Keratinocyte (primary cell): ENCODE measurements at regions not wholly inside any gene's neighbourhood (a gene's known extent, or its start where the extent isn't known, plus 50 kb on each side); places are given as distances from the start of the nearest gene placed in this dataset.

Source experiments
- DNase-seq: peaks from one replicate; pipeline ENCODE4 v3.0.0-alpha.2; 2011; ENCODE audit warnings: low read depth, missing footprints, low spot score
- FAIRE-seq: peaks from 2 replicates; lab custom pipeline; 2011; peaks lifted over from hg19 to GRCh38; lab: Jason Lieb, UNC
- H2AFZ ChIP-seq: 2 replicates; pipeline ENCODE4 v1.6.0; 2012; ENCODE audit warnings: low read length, control low read depth, inconsistent platforms; ENCODE audit not compliant: control insufficient read depth
- H3K27ac ChIP-seq: 2 replicates; pipeline ENCODE4 v1.5.1; 2011; ENCODE audit warnings: low read length; ENCODE audit not compliant: control insufficient read depth, insufficient read depth
- H3K27me3 ChIP-seq: 3 replicates; pipeline ENCODE4 v1.6.0; 2011; ENCODE audit warnings: low read length; ENCODE audit not compliant: control insufficient read depth, insufficient read depth; ENCODE audit errors: extremely low read depth
- H3K36me3 ChIP-seq, 2 experiments: 2 replicates in 1 of 2; 3 replicates in 1 of 2; pipeline ENCODE4 v1.5.1; 2011; ENCODE audit warnings: low read length in 2 of 2, mild to moderate bottlenecking in 1 of 2; ENCODE audit not compliant: control insufficient read depth in 2 of 2, insufficient read depth in 2 of 2; ENCODE audit errors: extremely low read depth in 1 of 2
- H3K4me1 ChIP-seq: 3 replicates; pipeline ENCODE4 v1.5.1; 2011; ENCODE audit warnings: low read length; ENCODE audit not compliant: control insufficient read depth, insufficient read depth; ENCODE audit errors: extremely low read depth
- H3K4me2 ChIP-seq: 3 replicates; pipeline ENCODE4 v1.6.0; 2011; ENCODE audit warnings: low read depth, low read length; ENCODE audit not compliant: control insufficient read depth, insufficient read depth; ENCODE audit errors: extremely low read depth
- H3K4me3 ChIP-seq, 3 experiments: fragments of 200-600 bp in 1 of 3; sonication (generic) in 1 of 3; 2 replicates in 2 of 3; 3 replicates in 1 of 3; pipeline ENCODE4 v1.5.1; 2011 to 2016; ENCODE audit warnings: low read length in 3 of 3, mild to moderate bottlenecking in 3 of 3, control low read depth in 2 of 3, inconsistent platforms in 1 of 3, low read depth in 1 of 3, mixed read lengths in 1 of 3, mixed run types in 1 of 3, moderate library complexity in 1 of 3; ENCODE audit not compliant: control insufficient read depth in 2 of 3, insufficient read depth in 2 of 3; ENCODE audit errors: extremely low read depth in 1 of 3
- H3K79me2 ChIP-seq: 2 replicates; pipeline ENCODE4 v1.6.0; 2012; ENCODE audit warnings: low read length; ENCODE audit not compliant: control insufficient read depth, insufficient read depth
- H3K9ac ChIP-seq: 3 replicates; pipeline ENCODE4 v1.6.0; 2011; ENCODE audit warnings: low read length; ENCODE audit not compliant: control insufficient read depth, insufficient read depth; ENCODE audit errors: extremely low read depth
- H3K9me1 ChIP-seq: 3 replicates; pipeline ENCODE4 v1.6.0; 2011; ENCODE audit warnings: low read length; ENCODE audit not compliant: control insufficient read depth, insufficient read depth; ENCODE audit errors: extremely low read depth
- H3K9me3 ChIP-seq: 2 replicates; pipeline ENCODE4 v1.5.1; 2012; ENCODE audit warnings: low read depth, low read length; ENCODE audit not compliant: control insufficient read depth
- H4K20me1 ChIP-seq: 3 replicates; pipeline ENCODE4 v1.6.0; 2011; ENCODE audit warnings: low read length; ENCODE audit not compliant: control insufficient read depth, insufficient read depth; ENCODE audit errors: extremely low read depth
- EZH2 ChIP-seq: IDR thresholded peaks from one replicate; pipeline ENCODE4 v1.6.1; 2012; ENCODE audit warnings: inconsistent platforms, mild to moderate bottlenecking, low read length, moderate library complexity
- dilution Hi-C: fragments of 300-500 bp; cut with MboI; formaldehyde crosslinking; loops from one replicate; pipeline ENCODE4 v1.7.0; 2020; ENCODE audit warnings: low sequenced_read_pairs; ENCODE audit not compliant: extremely low pct_ligation_motif_present
- TF ChIP-seq, protein P1 (sequence below), 3 experiments: IDR thresholded peaks in 1 of 3; conservative IDR thresholded peaks in 1 of 3; optimal IDR thresholded peaks in 1 of 3; 2 replicates in 2 of 3; 3 replicates in 1 of 3; pipeline versions ENCODE3 to v1.5.1; 2011; ENCODE audit warnings: low read length in 3 of 3, mild to moderate bottlenecking in 3 of 3, moderate library complexity in 2 of 3, control low read depth in 1 of 3, inconsistent platforms in 1 of 3; ENCODE audit not compliant: insufficient read depth in 2 of 3; ENCODE audit errors: extremely low read depth in 1 of 3

GRCh38 chr14:71343724-71344123 lies 436.5 kb downstream of the PCNX1 start:
- no peak overlapping the region for H3K4me3 ChIP-seq
- FAIRE-seq, result no peak
- H3K9me3 ChIP-seq, result no peaks in the 10 kb centered on the region
- no peak for DNase-seq
- no peaks in the 10 kb centered on the region for H3K36me3 ChIP-seq
- dilution Hi-C loops, result no loop called here
- H3K9ac ChIP-seq, result no peak overlapping the region
- peaks cover 74% of the 10 kb centered on the region for H3K79me2 ChIP-seq
- no peaks in the 10 kb centered on the region for H3K4me1 ChIP-seq
- no peaks in the 10 kb centered on the region for H3K9me1 ChIP-seq
- no peak overlapping the region for H2AFZ ChIP-seq
- H4K20me1 ChIP-seq, result peaks cover 4% of the 10 kb centered on the region
- no peak overlapping the region for H3K4me2 ChIP-seq
- H3K27me3 ChIP-seq, result no peaks in the 10 kb centered on the region
- H3K27ac ChIP-seq, result no peak overlapping the region
- no peak for TF ChIP-seq EZH2
- TF ChIP-seq, protein P1, sequence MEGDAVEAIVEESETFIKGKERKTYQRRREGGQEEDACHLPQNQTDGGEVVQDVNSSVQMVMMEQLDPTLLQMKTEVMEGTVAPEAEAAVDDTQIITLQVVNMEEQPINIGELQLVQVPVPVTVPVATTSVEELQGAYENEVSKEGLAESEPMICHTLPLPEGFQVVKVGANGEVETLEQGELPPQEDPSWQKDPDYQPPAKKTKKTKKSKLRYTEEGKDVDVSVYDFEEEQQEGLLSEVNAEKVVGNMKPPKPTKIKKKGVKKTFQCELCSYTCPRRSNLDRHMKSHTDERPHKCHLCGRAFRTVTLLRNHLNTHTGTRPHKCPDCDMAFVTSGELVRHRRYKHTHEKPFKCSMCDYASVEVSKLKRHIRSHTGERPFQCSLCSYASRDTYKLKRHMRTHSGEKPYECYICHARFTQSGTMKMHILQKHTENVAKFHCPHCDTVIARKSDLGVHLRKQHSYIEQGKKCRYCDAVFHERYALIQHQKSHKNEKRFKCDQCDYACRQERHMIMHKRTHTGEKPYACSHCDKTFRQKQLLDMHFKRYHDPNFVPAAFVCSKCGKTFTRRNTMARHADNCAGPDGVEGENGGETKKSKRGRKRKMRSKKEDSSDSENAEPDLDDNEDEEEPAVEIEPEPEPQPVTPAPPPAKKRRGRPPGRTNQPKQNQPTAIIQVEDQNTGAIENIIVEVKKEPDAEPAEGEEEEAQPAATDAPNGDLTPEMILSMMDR (optimal IDR thresholded peaks at IDR 0.05 in 1 of 3, IDR thresholded peaks at IDR 0.05 in 1 of 3, conservative IDR thresholded peaks at IDR 0.05 in 1 of 3; ENCODE audit: extremely low read depth in 1 of 3, insufficient read depth in 2 of 3, low read length in 3 of 3), result no peak

DNA sequence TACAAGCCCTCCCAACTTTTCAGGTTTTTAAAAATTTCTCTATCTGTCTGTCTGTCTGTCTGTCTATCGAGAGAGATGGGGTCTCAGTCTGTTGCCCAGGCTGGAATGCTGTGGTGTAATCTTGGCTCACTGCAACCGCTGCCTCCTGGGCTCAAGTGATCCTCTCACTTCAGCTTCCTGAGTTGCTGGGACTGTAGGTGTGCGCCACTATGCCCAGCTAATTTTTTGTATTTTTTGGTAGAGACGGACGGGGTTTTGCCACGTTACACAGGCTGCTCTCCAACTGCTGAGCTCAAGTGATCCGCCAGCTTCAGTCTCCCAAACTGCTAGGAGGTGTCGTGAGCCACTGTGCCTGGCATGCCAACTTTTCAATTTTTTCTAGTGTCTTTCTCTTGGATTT lies 437.2 kb downstream of the PCNX1 start:
- FAIRE-seq, result no peak
- no peak for DNase-seq
- Histone ChIP-seq H3K36me3 (no peaks in the 10 kb centered on the region), H3K9ac (no peak overlapping the region), H3K4me1 (no peaks in the 10 kb centered on the region), H2AFZ (no peak overlapping the region), H3K4me2 (no peak overlapping the region), H3K9me1 (no peaks in the 10 kb centered on the region), H3K27ac (no peak overlapping the region), H3K4me3 (no peak overlapping the region), H4K20me1 (peaks cover 4% of the 10 kb centered on the region), H3K27me3 (no peaks in the 10 kb centered on the region), H3K9me3 (no peaks in the 10 kb centered on the region), H3K79me2 (peaks cover 77% of the 10 kb centered on the region)
- no peak for TF ChIP-seq EZH2
- TF ChIP-seq, protein P1 (optimal IDR thresholded peaks at IDR 0.05 in 1 of 3, IDR thresholded peaks at IDR 0.05 in 1 of 3, conservative IDR thresholded peaks at IDR 0.05 in 1 of 3; ENCODE audit: extremely low read depth in 1 of 3, insufficient read depth in 2 of 3, low read length in 3 of 3), result no peak
- dilution Hi-C loops, result no loop called here
